Stimulated activated CD4-positive, alpha-beta T cell treated with anti-CD3 and anti-CD28 coated beads, TNF-alpha, amount 100 ng/mL, for 1 hour (primary cell): ENCODE measurements at regions not wholly inside any gene's neighbourhood (a gene's known extent, or its start where the extent isn't known, plus 50 kb on each side); places are given as distances from the start of the nearest gene placed in this dataset.
"Not testable (repeated sequence)": the region's sequence is repeated elsewhere in the genome, so short reads cannot be mapped to it uniquely, and the experiment has no call there.

Source experiments
- DNase-seq, 3 donors: peaks; one replicate each; pipeline ENCODE4 v3.0.0-alpha.2; 2020; ENCODE audit warnings: low read depth in 3 of 3, low spot score in 1 of 3

DNA sequence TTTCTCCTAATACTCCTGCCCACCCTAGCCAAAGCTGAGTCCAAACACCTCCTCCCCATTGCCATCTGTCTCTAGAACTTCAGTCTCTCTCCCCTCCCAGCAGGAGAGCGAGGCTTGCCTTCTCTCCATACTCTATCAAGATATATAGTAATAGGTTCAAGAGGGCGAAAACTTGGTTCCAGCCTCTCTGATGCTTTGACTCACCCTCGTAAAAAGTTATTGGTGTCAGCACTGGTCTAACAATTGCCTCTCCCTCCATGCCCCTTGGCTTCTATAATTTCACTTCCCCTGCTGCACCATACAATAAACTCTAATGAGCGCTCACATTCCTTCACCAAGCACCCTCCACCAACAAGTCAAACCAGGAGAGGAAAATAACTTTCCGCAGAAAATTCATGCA is 797.3 kb downstream of the BCL11A start:
- no peak for DNase-seq

DNA sequence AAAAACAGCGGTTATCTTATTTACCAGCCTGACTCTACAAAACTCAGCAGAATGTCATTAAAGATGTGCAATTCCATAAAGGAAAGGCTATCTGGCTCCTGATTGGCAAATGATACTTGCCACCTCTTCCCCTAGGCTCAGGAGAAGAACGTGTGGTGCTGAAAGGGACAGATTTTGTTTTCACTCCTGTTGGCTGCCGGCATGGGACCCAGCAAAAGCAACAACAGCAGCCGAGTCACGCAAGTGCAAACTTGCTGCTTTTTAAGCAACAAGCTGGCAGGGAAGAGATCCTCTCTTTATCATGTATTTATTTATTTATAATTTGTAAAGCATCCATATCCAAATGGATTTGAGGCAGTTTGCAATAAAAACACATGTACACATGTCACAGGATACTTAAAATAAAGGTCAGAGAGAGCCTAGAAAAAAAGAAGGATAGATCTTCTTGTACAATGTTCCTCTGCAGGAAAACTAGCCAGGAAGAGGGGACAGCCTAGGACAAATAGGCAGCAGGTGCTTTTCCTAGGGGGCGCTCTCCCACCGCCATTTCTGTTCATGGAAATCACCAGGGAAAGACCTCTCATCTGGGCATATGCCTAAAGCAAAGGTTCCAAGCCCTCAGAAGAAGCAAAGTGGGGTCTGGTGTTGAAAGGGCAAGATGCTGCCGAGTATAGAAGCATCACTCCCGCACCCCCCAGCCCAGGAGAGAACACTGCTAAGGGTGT is 799.3 kb downstream of the BCL11A start:
- no peak for DNase-seq

DNA sequence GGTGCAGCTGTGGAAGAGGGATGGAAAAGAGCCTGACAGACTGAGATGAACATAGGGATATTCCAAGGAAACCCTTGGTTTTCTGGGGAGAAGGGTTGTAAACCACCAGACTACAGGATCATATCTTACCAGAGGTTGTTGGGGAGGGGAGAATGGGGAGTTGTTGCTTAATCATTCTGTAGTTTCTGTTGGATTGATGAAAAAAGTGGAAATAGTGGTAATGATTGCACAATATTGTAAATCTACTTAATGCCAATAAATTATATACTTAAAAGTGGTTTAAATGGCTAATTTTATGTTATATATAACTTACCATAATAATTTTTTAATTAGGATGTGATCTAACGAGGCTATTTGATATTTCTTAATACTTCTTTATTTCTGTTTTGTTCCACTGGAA is 800.9 kb downstream of the BCL11A start:
- DNase-seq = no peak

DNA sequence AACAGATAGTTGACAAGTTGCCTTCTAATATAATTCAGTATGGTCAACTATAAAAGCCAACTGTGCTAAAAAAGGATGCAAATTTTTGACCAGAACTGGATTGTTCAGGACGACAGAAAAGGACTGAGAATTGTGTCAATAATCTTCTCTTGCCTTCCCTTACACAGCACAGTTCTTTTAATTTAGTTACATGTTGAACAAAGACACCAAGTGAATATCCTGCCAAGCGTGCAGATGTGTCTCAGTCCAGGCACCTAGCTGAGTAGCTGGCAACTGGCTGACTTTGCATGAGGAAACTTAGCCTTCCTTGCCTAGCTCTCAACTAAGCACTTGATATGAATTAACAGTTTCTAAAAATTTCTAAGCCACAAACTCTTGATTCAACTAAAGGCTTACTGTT is 801.4 kb downstream of the BCL11A start:
- DNase-seq = no peak

DNA sequence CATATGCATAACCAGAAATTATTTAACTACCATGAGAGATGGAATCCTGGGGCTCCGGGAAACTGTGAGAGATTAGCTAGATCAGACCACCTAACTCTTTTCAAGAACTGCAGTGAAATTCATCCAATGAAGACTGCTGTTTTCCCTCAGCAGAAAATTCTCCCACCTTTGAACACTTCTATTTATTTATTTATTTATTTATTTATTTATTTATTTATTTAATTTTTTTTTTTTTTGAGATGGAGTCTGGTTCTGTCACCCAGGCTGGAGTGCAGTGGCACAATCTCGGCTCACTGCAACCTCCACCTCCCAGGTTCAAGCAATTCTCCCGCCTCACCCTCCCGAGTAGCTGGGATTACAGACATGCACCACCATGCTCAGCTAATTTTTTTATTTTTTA is 802.2 kb downstream of the BCL11A start:
- DNase-seq = not testable (repeated sequence)

DNA sequence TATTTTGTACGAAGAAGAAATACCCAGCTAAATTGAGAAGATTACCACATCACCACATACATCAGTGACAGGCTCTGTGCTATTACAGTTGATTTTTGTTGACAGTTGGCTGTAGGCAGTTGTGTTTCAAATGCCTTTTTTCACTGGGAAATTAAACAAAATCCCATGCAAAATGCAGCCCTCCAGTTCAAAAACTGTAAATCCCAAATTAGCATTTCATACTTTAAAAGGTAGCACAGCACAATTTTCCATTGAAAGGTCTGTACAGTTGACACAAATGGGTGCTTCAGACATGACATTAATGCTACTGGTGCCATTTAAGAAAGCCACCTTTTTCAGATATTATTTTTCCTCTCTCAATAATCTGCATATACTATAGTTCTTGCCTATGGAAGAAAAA is 807.2 kb downstream of the BCL11A start:
- no peak for DNase-seq

DNA sequence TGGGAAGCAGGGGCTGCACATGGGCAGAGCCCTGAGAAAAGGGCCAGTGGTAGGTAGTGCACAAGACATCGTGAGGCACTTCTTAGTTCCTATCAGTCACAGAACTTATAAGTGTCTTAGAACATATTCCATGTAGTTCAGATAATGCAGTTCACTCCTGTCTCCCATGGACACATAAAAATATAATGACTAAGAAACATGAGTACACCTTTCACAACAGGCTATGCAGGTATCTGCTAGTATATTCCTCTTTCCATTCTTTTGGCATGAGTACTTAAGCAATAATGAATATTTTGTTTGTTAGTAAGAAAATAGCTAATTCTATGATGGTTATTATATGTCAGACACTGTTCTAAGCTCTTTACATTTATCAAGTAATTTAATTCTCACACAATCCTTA is 808.4 kb downstream of the BCL11A start:
- DNase-seq = no peak

DNA sequence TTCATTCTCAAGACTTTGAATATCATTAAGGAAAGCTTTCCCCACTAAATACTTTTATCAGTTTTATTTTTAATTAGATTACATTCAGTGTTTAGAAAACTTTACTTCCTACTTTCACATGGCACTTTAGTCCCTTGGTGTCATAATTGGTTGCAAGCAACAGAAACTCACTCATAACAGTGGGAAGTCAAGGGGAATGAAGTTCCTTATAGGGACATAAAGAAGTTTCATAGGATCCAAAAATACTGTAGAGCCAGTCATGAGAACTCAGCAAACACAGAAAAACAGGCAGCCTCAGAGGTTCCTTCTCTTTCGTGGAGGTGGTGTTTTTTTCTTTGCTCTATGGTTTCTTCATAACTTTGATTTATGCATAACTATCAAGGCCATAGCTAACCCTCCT is 809.0 kb downstream of the BCL11A start:
- no peak for DNase-seq

DNA sequence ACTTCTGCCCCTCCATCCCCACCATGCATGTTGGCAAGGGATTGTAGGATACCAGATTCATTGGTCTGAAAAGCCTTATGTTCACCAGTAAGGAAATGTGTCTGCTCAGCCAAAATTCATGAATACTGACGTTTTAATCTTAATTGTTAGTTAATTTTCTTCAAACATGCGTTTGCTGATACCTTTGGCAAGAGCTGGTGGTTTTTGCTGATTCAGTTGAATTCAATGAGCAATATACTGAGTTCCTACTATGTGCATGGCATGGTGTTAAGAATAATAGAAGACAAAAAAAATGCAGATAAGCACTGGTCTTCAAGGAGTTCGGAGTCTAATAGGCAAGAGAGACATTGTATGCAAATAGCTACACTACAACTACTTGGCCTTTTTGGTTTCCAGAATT is 811.6 kb downstream of the BCL11A start:
- no peak for DNase-seq

DNA sequence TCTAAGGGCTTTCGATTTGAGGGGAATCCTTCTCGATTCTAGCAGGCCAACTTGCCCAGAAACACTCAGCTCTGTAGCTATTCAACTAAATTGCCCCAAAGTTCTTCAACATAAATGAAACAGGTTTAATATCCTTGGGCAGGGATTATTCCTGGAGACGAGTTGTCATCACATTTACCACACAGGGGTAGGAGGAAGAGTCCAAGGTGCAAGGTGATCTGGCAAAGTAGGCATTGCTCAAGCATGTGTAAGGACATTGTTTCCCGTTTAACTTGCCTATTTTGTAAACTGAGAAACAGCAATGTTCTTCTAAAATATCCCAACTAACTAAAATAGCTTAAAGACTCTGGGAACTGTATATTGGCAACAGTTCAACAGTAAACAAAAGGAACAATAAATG is 814.3 kb downstream of the BCL11A start:
- no peak for DNase-seq

DNA sequence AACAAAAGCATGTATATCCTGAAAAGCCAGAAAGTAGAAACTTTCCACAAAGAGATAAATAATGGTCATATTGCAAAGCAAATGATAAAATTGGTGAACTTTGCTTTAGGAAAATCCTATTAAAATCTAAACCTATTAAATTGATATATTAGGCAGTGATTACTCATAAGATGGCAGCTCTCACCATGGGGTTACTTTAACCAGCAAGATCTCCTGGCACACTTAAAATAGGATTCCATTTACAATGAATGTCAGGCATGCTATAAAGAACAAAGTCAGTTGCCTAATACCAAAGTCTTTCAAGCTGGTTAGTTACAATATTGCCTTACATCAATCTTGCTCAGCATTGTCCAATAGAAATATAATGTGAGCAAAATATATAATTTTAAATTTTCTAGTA is 816.2 kb downstream of the BCL11A start:
- DNase-seq = no peak

DNA sequence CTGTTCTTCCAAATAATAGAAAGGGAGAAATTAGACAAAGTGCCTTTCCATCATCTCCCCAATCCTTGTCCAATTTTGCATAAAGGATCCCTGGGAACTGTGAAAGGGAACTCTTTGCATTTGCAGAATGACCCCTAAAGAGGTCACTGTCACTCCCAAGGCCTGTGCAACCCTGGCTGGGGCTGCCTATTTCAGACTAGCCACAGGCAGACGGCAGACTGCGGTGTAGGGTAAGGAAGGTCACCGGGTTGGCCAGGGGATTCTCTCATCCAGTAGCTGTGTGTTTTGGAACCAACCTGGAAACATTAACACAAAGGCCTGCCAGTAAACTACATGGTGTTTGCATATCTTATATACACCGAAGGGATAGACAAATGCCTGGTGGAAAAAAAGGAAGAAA is 818.7 kb downstream of the BCL11A start:
- DNase-seq = no peak

DNA sequence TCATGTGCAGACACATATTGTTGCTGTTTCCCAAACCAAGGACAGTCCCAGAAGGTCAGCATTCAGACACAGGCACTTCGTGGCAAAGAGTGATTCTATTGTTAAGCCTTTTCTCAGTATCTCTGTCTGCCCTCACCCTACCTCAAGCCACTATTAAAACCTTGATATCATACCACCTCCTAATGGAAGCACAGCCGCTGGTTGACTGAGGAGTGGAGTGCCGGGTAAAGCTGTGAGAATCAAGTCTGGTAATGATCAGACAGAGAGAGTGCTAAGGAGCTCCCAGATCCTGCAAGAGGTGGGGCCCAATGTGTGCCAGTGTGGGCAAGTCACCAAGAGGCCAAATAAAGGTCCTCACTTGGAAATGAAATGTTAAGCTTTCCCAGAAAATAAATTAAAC is 819.5 kb downstream of the BCL11A start:
- DNase-seq = no peak

DNA sequence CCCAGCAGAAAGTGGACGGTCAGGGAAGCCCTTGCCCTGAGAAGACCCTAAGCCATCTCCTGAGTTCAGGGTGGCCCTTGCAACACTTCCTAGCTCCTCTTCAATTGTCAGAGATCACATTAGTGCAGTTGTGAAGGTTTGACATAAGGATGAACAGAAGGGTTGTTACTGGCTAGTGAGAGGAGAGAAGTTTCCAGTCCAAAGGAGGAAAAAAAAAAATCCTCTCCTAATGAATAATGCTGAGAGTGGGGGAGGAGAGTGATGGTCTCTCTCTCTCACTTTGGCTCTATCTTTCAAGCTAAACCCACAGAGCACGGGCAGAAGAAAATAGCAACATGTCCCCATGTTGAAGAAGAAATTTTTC is 819.9 kb downstream of the BCL11A start:
- DNase-seq = no peak

DNA sequence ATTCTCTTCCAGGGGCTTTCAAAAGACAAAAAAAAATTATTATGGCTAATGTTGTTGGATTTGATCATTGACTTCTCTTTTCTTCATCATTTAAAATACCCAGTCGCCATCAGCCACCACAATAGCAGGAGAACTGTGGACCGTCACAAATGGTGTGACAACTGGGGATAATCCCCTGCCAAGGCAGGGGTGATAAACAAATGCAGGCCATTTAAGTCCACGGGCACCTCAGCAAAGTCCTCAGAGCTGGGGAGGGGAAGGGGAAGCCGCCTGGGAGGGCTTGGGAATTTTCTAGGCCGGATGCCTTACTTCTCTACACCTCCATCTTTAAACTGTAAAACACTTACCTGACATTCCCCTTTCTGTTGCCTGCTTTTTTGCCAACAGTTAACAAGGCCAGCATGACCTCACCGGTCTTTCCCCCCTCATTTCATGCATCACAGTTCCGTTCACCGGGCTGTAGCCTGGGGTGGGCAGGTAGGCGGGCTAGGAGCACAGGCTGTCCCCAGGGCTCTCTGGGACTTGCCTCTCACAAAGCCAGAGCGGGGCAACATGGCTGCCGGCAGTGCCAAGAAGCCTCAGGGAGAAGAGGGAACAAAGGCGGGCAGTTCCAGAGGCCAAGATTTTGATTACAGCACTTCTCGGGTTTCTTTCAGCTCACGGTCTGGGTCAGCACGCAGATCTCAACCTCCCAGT is 820.4 kb downstream of the BCL11A start:
- no peak for DNase-seq

DNA sequence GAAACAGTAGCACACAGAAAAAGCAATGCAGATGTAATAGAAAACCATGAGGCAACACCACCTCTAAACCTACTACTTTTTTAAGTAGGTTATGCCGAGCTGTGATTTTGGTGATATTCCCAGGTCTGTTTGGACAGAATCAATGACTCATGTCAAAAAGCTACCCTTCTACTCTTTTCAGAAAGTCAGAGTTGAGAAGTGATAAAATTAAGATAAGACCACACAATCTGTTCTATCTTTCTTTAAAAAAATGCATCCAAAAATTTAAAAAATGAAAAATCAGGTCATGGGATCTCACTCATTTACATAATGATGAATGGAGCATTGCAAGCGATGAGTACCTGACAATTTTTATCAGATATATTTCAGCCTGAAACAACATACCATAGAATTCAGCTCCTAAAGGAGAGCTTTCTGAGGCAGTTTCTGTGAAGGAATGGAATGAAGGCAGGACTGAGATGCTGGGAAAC is 826.3 kb downstream of the BCL11A start:
- DNase-seq = no peak

DNA sequence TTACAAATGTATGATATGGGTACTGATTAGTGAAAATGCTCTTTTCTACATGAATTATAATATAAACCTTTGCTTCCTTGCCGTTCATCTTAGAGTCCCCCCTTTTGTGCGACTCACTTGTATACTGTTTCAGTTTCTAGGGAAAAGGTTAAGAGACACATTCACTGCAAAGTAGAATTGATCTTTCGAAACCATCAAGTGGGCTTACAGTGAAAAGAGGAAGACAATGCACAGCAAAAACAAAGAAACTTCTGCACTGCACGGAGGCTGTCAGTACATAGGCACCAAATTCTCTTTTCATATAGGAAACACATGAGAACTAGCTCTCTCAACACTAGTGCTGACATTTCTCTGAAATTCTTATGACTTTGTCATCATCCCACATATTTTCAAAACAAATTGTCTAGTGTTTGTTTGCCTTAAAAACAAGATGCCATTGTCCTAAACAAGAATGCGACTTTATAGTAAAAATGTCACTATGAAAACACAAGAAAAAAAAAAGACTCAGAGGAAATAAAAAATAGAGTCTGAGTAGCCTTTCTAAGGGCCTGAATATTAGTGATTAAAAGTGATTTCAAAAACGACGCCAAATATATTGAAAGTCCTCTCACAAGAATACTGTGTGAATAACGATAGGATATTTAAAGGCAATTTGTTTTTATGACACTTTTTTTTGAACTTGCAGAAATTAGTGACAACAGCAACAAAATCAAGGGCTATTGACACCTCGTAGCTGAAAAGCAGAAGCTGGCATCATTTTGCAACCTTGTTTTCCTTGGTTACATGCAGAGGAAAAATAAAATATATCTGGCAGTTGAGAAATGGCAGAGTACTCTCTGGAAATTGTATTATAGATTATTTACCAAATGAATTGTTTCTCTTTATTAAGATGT is 827.0 kb downstream of the BCL11A start:
- no peak for DNase-seq

DNA sequence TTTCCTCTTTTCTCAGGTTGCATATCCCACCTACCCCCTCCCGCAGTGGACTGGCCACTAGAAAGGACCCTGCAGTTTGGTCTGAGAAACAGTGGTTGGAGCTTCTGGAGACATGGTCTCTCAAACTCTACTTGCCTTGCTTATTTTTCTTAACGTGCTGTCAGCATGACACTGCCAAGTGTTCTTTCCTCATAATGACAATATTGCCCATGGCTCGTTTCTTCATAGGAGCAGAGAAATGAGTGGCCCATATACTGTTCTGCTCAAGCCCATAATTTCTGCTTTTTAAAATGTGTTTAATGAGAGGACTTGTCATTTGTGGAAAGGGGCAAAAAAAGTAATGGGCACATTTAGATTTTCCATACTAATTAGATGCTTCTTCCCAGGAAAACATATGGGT is 828.7 kb downstream of the BCL11A start:
- DNase-seq = no peak

DNA sequence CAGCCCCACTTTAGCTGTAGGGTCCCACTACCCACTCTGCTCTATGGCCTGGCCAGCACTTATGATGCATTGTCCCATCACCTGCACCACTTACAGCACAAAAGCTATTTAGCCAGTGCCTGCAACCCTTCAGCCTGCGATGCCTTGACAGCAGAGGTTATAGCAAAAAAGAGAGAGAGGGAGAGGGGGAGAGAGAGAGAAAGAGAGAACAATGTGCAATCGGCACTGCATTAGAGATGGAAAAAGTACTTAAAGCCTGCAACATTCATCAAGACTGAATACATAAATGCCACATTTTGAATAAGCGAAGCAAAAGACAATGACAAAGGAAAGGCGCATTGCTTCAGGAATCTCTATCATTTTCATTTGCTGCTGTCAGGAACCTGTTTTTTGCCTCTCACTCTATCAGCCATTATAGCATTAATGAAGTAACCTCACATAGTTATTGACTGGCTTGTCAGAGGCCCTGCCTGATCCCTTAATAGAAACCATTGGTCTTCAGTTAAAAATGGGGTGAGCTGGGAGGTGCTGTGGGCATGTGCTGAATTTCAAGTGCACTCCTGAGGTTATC is 833.1 kb downstream of the BCL11A start:
- no peak for DNase-seq

DNA sequence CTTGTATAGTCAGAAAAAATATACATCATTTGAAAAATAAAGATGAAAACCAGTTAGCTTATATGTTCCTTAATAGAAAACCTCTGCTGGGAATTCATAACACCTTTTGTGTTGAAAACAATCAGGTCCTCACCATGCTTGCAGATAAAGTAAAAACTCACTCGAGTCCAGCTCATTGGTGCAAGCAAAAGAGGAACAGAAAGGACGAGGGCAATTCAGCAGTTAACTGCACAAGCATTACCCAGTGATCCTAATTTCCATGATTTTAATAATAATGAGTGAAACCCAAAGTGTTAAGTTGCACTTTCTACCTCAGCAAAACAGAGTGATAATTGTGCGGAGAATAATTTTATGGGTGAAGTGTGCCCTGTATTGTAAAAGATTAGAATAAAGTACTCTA is 839.9 kb downstream of the BCL11A start:
- no peak for DNase-seq

DNA sequence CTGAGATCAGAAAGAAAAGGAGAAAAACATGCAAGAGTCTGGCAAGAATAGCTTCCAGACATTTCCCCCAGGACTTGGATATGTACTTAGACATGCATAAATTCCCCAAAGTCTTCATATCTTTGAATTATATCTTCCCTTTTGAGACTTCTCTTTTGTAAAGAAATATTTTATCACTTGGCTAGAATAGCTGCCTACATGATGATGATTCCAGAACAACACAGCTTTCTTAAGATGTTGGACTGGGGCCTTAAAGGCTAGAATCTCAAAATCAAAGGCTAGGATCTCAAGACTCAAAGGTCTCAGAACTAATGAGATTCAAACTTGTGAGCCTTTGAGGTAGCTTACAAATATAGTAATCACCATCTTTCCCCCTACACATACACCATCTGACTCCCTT is 842.3 kb downstream of the BCL11A start:
- no peak for DNase-seq

DNA sequence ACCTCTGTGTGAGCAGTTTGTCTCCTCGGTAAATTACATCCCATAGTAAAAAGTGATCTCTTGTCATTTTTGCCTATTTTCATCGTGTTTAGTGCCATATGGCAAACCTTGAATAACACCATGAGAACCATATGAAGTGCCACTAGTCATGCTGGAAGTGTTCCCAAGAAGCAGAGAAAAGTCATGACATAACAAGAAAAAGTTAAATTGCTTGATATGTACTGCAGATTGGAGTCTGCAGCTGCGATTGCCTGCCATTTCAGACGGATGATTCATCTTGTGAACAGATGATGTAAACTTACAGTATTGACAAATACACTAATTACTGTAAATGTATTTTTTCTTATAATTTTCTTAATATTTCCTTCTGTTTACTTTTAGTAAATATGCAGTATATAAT is 846.7 kb downstream of the BCL11A start:
- no peak for DNase-seq
